Caco-2 (cell line): ENCODE measurements at regions not wholly inside any gene's neighbourhood (a gene's known extent, or its start where the extent isn't known, plus 50 kb on each side); places are given as distances from the start of the nearest gene placed in this dataset.

Source experiments
- BruUV-seq: library from RNA; stranded (reverse); fragments of 400-500 nt; replicated peaks from 2 replicates; lab custom pipeline; 2021; lab: Mats Ljungman, UMichigan
- CTCF ChIA-PET: fragments of 300-600 bp; sonication (Branson Sonifier 250); formaldehyde crosslinking; loops from one replicate; lab custom pipeline; 2022; ENCODE audit warnings: antibody characterized with exemption; lab: Charles Lee
- POLR2A ChIA-PET: fragments of 300-600 bp; sonication (Branson Sonifier 250); formaldehyde crosslinking; loops from one replicate; lab custom pipeline; 2022; ENCODE audit warnings: antibody characterized with exemption; lab: Charles Lee
- DNase-seq, 2 experiments: peaks; one replicate each; pipeline versions ENCODE4 v3.0.0 to v3.0.0-alpha.2; 2020 to 2022
- H3K27me3 ChIP-seq: replicated peaks from 2 replicates; pipeline ENCODE4 v1.6.0; 2011; ENCODE audit warnings: low read length; ENCODE audit not compliant: control insufficient read depth, insufficient read depth
- H3K36me3 ChIP-seq: 2 replicates; pipeline ENCODE4 v1.5.1; 2011; ENCODE audit warnings: low read length; ENCODE audit not compliant: control insufficient read depth, insufficient read depth
- H3K4me1 ChIP-seq: fragments of 250-450 bp; sonication (Bioruptor Pico); 2 replicates; pipeline ENCODE4 v1.5.1; 2020; ENCODE audit warnings: mild to moderate bottlenecking
- H3K4me3 ChIP-seq: 2 replicates; pipeline ENCODE4 v1.5.1; 2011; ENCODE audit warnings: low read depth, mild to moderate bottlenecking, control low read depth, low read length
- H3K9me3 ChIP-seq: fragments of 250-450 bp; sonication (Bioruptor Pico); 2 replicates; pipeline ENCODE4 v1.5.1; 2020; ENCODE audit warnings: mild to moderate bottlenecking, moderate library complexity
- H3K27ac Mint-ChIP-seq: one replicate; pipeline ENCODE4 v1.8.0; 2022; ENCODE audit warnings: mixed read lengths; ENCODE audit not compliant: unreplicated experiment
- H3K27me3 Mint-ChIP-seq: one replicate; pipeline ENCODE4 v1.8.0; 2022; ENCODE audit warnings: mixed read lengths; ENCODE audit not compliant: insufficient read depth, unreplicated experiment
- H3K36me3 Mint-ChIP-seq: one replicate; pipeline ENCODE4 v1.8.0; 2022; ENCODE audit warnings: mild to moderate bottlenecking, mixed read lengths; ENCODE audit not compliant: insufficient read depth, unreplicated experiment
- H3K4me1 Mint-ChIP-seq: one replicate; pipeline ENCODE4 v1.8.0; 2022; ENCODE audit warnings: low read depth, mixed read lengths; ENCODE audit not compliant: unreplicated experiment
- H3K4me3 Mint-ChIP-seq: one replicate; pipeline ENCODE4 v1.8.0; 2022; ENCODE audit warnings: mild to moderate bottlenecking, moderate library complexity, mixed read lengths; ENCODE audit not compliant: unreplicated experiment
- H3K9me3 Mint-ChIP-seq: one replicate; pipeline ENCODE4 v1.8.0; 2022; ENCODE audit warnings: mixed read lengths; ENCODE audit not compliant: unreplicated experiment
- CTCF ChIP-seq, 2 experiments: fragments of 200-600 bp in 1 of 2; IDR thresholded peaks; 1 replicate in 1 of 2; 2 replicates in 1 of 2; pipeline versions ENCODE4 v1.5.1 to v1.8.0; 2011 to 2022; ENCODE audit warnings: antibody characterized with exemption in 1 of 2, control low read depth in 1 of 2, inconsistent platforms in 1 of 2, low read depth in 1 of 2, low read length in 1 of 2, mild to moderate bottlenecking in 1 of 2, moderate library complexity in 1 of 2; ENCODE audit not compliant: insufficient read depth in 1 of 2, severe bottlenecking in 1 of 2, unreplicated experiment in 1 of 2
- intact Hi-C: fragments of 100-400 bp; cut with micrococcal nuclease; formaldehyde crosslinking; loops from one replicate; pipeline ENCODE4 v1.10.0; 2022; ENCODE audit not compliant: unreplicated experiment

DNA sequence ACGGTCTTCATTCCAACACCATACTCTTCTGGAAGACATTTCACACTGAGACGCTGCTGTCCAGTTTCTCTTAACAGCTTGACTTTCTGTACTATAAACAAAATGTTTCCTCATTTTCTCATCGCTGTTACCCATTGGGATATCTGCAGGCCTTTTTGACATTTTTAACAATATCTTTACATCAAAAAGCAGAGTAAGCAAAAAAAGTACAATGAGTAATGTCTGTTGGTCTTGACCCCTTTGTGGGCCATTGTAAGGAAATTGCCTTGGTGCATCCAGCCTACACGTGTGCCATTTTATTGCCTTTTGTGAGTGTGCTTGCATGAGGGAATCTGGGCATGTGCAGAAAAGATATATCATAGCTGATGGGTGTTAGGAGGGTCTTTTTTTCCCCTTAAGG lies 129.1 kb upstream of the MANEA start:
- intact Hi-C loops, result no loop called here
- no peaks in the 10 kb centered on the region for H3K27me3 Mint-ChIP-seq
- Histone ChIP-seq H3K4me3 (no peak overlapping the region), H3K9me3 (0 out of 2 replicates have a peak, but pooled peaks cover 2% of the 10 kb centered on the region), H3K36me3 (no peaks in the 10 kb centered on the region), H3K27me3 (no peaks in the 10 kb centered on the region), H3K4me1 (no peaks in the 10 kb centered on the region)
- H3K27ac Mint-ChIP-seq, result no peak overlapping the region
- H3K4me3 Mint-ChIP-seq, result no peak overlapping the region
- BruUV-seq, result no TSS peak
- H3K9me3 Mint-ChIP-seq, result peaks cover 9% of the 10 kb centered on the region
- ChIA-PET POLR2A (interaction anchor here (0.5 kb wide), 1 partner anchor 95 kb away, joined by 8 read pairs; no protein-coding TSS in a partner anchor), CTCF (no interaction called here)
- H3K4me1 Mint-ChIP-seq, result no peaks in the 10 kb centered on the region
- H3K36me3 Mint-ChIP-seq, result no peaks in the 10 kb centered on the region
- TF ChIP-seq CTCF (IDR thresholded peaks at IDR 0.05; ENCODE audit: insufficient read depth in 1 of 2, low read depth in 1 of 2, low read length in 1 of 2, severe bottlenecking in 1 of 2, unreplicated experiment in 1 of 2), result no peak
- DNase-seq, result no peak

DNA sequence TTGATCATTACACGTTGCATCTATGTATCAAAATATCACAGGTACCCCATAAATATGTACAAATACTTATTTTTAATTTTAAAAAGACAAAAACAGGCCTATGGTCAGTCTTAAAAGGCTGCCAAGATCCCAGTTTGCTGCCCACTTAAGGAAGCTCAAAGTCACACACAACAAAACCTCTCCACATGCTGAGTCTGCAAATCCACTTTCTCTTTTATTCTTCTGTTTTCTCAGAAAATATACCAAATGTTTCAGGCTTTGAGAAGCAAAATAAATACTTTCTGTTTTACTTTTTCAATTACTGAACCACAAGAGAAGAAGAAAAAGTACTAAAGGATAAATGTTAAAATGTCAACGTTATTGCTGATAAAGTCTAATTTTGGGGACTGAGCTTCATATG lies 107.8 kb upstream of the MANEA start:
- no peak overlapping the region for H3K4me3 Mint-ChIP-seq
- Histone ChIP-seq H3K9me3 (no peaks in the 10 kb centered on the region), H3K4me3 (no peak overlapping the region), H3K4me1 (no peaks in the 10 kb centered on the region), H3K36me3 (no peaks in the 10 kb centered on the region), H3K27me3 (no peaks in the 10 kb centered on the region)
- H3K9me3 Mint-ChIP-seq, result no peaks in the 10 kb centered on the region
- TF ChIP-seq CTCF (IDR thresholded peaks at IDR 0.05; ENCODE audit: insufficient read depth in 1 of 2, low read depth in 1 of 2, low read length in 1 of 2, severe bottlenecking in 1 of 2, unreplicated experiment in 1 of 2), result no peak
- no peaks in the 10 kb centered on the region for H3K27me3 Mint-ChIP-seq
- POLR2A ChIA-PET, result no interaction called here
- no peak for DNase-seq
- H3K36me3 Mint-ChIP-seq, result no peaks in the 10 kb centered on the region
- BruUV-seq, result no TSS peak
- H3K27ac Mint-ChIP-seq, result no peak overlapping the region
- intact Hi-C loops, result no loop called here
- no peaks in the 10 kb centered on the region for H3K4me1 Mint-ChIP-seq
- CTCF ChIA-PET, result no interaction called here

DNA sequence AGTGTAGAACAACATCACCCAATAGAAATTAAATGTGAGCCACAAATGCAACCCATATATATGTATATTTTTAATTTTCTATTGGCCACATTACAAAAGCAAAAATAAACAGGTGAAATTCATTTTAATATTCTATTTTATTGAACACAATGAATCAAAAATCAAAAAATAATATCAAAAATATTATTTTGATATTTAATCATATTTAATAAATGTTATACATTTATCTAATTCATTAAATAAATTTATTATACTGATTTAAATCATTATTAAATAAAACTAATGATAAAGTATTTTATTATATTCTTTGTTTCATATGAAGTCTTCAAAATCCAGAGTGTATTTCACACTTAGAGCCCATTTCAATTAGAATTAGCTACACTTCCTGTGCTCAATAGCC lies 98.4 kb upstream of the MANEA start:
- Histone ChIP-seq H3K4me3 (no peak overlapping the region), H3K4me1 (no peaks in the 10 kb centered on the region), H3K36me3 (no peaks in the 10 kb centered on the region), H3K9me3 (no peaks in the 10 kb centered on the region), H3K27me3 (no peaks in the 10 kb centered on the region)
- Mint-ChIP-seq H3K4me3 (no peak overlapping the region), H3K27ac (no peak overlapping the region), H3K36me3 (no peaks in the 10 kb centered on the region), H3K9me3 (no peaks in the 10 kb centered on the region), H3K4me1 (no peaks in the 10 kb centered on the region), H3K27me3 (no peaks in the 10 kb centered on the region)
- DNase-seq, result no peak
- ChIA-PET CTCF (no interaction called here), POLR2A (no interaction called here)
- intact Hi-C loops, result no loop called here
- no TSS peak for BruUV-seq
- TF ChIP-seq CTCF (IDR thresholded peaks at IDR 0.05; ENCODE audit: insufficient read depth in 1 of 2, low read depth in 1 of 2, low read length in 1 of 2, severe bottlenecking in 1 of 2, unreplicated experiment in 1 of 2), result no peak
